ENCODE measurements at regions not wholly inside any gene's neighbourhood (a gene's known extent, or its start where the extent isn't known, plus 50 kb on each side); places are given as distances from the start of the nearest gene placed in this dataset.

GRCh38 chr13:78319101-78319627, 284.2 kb downstream of the POU4F1 start:
- no peak for DNase-seq (ENCODE audit: low read depth, low spot score)
- Mint-ChIP-seq H3K4me3 (no peak overlapping the region), H3K36me3 (ENCODE audit: low read depth) (no peaks in the 10 kb centered on the region)

GRCh38 chr13:78317030-78317429, 286.3 kb downstream of the POU4F1 start:
- no peak overlapping the region for H3K27ac Mint-ChIP-seq (ENCODE audit: unreplicated experiment)
- H3K4me1 Mint-ChIP-seq: no peaks in the 10 kb centered on the region

More at GRCh38 chr13:78319101-78319627, 284.2 kb downstream of the POU4F1 start:
- TF ChIP-seq, protein P1, sequence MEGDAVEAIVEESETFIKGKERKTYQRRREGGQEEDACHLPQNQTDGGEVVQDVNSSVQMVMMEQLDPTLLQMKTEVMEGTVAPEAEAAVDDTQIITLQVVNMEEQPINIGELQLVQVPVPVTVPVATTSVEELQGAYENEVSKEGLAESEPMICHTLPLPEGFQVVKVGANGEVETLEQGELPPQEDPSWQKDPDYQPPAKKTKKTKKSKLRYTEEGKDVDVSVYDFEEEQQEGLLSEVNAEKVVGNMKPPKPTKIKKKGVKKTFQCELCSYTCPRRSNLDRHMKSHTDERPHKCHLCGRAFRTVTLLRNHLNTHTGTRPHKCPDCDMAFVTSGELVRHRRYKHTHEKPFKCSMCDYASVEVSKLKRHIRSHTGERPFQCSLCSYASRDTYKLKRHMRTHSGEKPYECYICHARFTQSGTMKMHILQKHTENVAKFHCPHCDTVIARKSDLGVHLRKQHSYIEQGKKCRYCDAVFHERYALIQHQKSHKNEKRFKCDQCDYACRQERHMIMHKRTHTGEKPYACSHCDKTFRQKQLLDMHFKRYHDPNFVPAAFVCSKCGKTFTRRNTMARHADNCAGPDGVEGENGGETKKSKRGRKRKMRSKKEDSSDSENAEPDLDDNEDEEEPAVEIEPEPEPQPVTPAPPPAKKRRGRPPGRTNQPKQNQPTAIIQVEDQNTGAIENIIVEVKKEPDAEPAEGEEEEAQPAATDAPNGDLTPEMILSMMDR (conservative IDR thresholded peaks at IDR 0.05): no peak
- H3K4me1 Mint-ChIP-seq: no peaks in the 10 kb centered on the region
- no peaks in the 10 kb centered on the region for H3K27me3 Mint-ChIP-seq (ENCODE audit: low read depth)
- H3K9me3 Mint-ChIP-seq: no peaks in the 10 kb centered on the region
- H3K27ac Mint-ChIP-seq (ENCODE audit: unreplicated experiment): no peak overlapping the region

DNA sequence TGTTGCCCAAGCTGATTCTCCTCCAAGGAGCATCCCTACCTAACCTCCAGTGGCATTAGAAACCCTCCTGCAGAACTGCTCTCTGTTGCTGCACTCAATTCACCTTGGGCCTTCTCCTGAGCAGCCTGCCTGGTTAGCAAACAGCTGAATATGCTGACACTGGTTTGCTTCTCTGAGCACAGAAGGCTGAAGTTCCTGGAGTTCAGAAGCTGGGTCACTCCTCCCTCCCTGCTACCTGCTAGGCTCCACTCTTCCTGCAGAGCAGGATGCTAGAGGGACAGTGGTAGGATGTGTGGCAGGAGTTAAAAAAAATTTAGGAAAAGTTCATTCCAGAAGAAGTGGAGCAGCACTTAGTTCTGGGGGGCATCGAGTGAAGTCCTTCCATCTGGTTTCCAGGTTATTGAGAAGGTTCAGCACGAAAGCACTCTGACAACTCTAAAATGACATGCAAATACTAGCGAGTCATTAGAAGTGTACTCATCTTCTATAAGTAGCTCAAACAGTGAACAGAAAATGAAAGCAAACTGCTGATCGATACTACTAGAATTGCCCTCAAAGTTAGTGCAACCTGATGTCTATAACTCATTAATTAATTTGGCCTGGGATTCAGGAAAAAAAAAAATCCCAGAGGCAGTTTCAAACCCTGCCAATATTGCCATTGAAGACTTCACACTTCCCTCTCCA, 293.7 kb downstream of the POU4F1 start:
- Mint-ChIP-seq H3K4me1 (no peaks in the 10 kb centered on the region), H3K27ac (ENCODE audit: unreplicated experiment) (no peak overlapping the region), H3K36me3 (ENCODE audit: low read depth) (no peaks in the 10 kb centered on the region), H3K27me3 (ENCODE audit: low read depth) (peaks cover 3% of the 10 kb centered on the region), H3K4me3 (no peak overlapping the region), H3K9me3 (no peaks in the 10 kb centered on the region)
- no peak for DNase-seq (ENCODE audit: low read depth, low spot score)
- TF ChIP-seq, protein P1 (conservative IDR thresholded peaks at IDR 0.05): no peak

More at GRCh38 chr13:78317030-78317429, 286.3 kb downstream of the POU4F1 start:
- H3K9me3 Mint-ChIP-seq: no peaks in the 10 kb centered on the region
- DNase-seq (ENCODE audit: low read depth, low spot score): no peak
- H3K36me3 Mint-ChIP-seq (ENCODE audit: low read depth): no peaks in the 10 kb centered on the region
- no peak overlapping the region for H3K4me3 Mint-ChIP-seq
- no peaks in the 10 kb centered on the region for H3K27me3 Mint-ChIP-seq (ENCODE audit: low read depth)
- TF ChIP-seq, protein P1 (conservative IDR thresholded peaks at IDR 0.05): peak; percentile 56

GRCh38 chr13:78306519-78307206, 296.7 kb downstream of the POU4F1 start:
- H3K27ac Mint-ChIP-seq (ENCODE audit: unreplicated experiment): no peak overlapping the region
- no peaks in the 10 kb centered on the region for H3K4me1 Mint-ChIP-seq
- TF ChIP-seq, protein P1 (conservative IDR thresholded peaks at IDR 0.05): no peak
- no peak for DNase-seq (ENCODE audit: low read depth, low spot score)
- H3K4me3 Mint-ChIP-seq: no peak overlapping the region
- H3K27me3 Mint-ChIP-seq (ENCODE audit: low read depth): peaks cover 3% of the 10 kb centered on the region
- H3K36me3 Mint-ChIP-seq (ENCODE audit: low read depth): no peaks in the 10 kb centered on the region
- no peaks in the 10 kb centered on the region for H3K9me3 Mint-ChIP-seq

DNA sequence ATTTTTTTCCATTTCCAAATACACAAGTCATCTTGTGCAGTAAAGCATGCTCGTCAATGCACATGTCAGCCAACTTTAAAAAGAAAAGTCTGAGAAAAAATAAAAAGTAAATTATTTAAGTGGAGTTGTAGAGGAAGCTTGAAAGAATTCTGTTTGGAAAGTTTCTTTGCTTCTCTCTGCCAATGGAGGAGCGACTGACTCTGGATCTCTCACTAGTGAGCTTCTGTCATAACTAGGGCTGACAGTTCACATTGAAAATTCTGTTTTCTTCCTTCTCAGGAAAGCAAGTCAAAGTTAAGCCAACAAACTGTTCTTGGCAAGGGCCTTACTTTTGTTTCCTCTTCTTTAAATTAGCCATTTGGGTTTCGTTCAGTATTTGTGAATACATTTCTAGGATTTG, 298.2 kb downstream of the POU4F1 start:
- H3K36me3 Mint-ChIP-seq (ENCODE audit: low read depth): no peaks in the 10 kb centered on the region
- no peak for DNase-seq (ENCODE audit: low read depth, low spot score)
- no peak overlapping the region for H3K27ac Mint-ChIP-seq (ENCODE audit: unreplicated experiment)
- H3K4me3 Mint-ChIP-seq: no peak overlapping the region
- no peaks in the 10 kb centered on the region for H3K4me1 Mint-ChIP-seq
- no peaks in the 10 kb centered on the region for H3K9me3 Mint-ChIP-seq
- TF ChIP-seq, protein P1 (conservative IDR thresholded peaks at IDR 0.05): no peak
- H3K27me3 Mint-ChIP-seq (ENCODE audit: low read depth): peaks cover 3% of the 10 kb centered on the region

Measured in neural crest cell (in vitro differentiated cells).